ENCODE measurements at regions not wholly inside any gene's neighbourhood (a gene's known extent, or its start where the extent isn't known, plus 50 kb on each side); places are given as distances from the start of the nearest gene placed in this dataset.

DNA sequence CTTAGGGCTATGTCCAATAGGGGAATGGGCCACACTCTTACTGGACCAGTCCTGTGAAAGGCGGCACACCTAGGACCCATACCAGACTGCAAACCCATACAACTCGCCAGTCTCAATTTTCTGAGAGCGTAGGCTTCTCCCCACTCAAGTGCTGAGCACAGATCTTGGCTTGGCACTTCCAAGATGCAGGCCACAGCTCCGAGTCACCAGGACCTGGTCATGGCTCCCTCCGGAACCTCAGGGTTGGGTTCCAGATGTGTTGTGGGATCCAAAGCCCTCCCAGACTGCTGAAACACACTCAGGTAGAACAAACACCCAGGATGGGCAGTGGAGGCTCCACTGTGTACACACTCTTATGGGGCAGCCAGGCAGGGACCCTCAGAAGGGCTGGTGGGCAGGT, 103.3 kb downstream of the TMEM144 start:
- Histone ChIP-seq H3K9ac (ENCODE audit: low read length in 3 of 3) (no peak overlapping the region), H3K27ac (ENCODE audit: low read depth in 2 of 2, low read length in 2 of 2) (no peak overlapping the region), H3K27me3 (ENCODE audit: control insufficient read depth, insufficient read depth, low read length) (no peaks in the 10 kb centered on the region), H3K4me3 (ENCODE audit: low read length in 3 of 3) (no peak overlapping the region), H3K9me3 (ENCODE audit: control insufficient read depth in 2 of 3, insufficient read depth in 1 of 3, low read length in 3 of 3) (no peaks in the 10 kb centered on the region), H3K4me1 (ENCODE audit: control insufficient read depth in 2 of 3, insufficient read depth in 2 of 3, low read depth in 1 of 3, low read length in 3 of 3) (no peaks in the 10 kb centered on the region), H3K36me3 (ENCODE audit: control insufficient read depth in 2 of 3, insufficient read depth in 3 of 3, low read length in 3 of 3) (no peaks in the 10 kb centered on the region)
- intact Hi-C loops (cut with DNase I) = no loop called here
- FAIRE-seq = no peak
- TF ChIP-seq, protein P1, sequence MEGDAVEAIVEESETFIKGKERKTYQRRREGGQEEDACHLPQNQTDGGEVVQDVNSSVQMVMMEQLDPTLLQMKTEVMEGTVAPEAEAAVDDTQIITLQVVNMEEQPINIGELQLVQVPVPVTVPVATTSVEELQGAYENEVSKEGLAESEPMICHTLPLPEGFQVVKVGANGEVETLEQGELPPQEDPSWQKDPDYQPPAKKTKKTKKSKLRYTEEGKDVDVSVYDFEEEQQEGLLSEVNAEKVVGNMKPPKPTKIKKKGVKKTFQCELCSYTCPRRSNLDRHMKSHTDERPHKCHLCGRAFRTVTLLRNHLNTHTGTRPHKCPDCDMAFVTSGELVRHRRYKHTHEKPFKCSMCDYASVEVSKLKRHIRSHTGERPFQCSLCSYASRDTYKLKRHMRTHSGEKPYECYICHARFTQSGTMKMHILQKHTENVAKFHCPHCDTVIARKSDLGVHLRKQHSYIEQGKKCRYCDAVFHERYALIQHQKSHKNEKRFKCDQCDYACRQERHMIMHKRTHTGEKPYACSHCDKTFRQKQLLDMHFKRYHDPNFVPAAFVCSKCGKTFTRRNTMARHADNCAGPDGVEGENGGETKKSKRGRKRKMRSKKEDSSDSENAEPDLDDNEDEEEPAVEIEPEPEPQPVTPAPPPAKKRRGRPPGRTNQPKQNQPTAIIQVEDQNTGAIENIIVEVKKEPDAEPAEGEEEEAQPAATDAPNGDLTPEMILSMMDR (IDR thresholded peaks at IDR 0.05; ENCODE audit: borderline replicate concordance, extremely low read depth, insufficient read depth) = no peak
- no peak for DNase-seq

DNA sequence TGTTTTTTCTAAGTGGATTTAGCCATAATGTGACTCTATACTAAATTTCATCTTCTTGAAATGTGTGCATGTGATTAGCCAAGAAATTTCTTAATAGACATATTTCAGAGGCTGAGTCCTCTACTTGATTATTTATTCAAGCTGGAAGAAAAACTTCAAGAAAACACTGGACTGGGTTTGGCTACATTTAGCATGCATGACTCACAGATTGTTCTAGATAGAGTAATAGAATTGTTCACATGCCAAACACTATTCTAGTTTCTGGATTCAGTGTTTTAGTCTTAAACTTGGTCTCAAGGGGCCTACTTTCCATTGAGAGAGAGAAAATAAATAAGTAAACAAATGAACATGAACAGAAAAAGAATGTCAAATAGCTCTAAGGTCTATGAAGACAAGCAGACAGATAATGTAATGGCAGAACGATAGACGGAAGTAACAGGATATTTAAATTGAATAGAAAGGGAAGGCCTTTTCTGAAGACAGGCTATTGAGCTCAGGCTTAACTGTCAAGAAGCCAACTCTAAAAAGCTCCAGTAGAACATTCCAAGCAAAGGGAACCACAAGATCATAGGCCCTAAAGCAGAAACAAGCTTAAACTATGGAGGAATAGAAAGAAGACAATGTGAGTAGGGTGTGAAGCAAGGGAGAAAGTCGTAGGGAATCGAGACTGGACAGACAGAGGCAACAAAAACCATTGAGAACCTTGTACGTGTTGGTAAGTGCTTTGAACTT, 104.6 kb downstream of the TMEM144 start:
- FAIRE-seq = peak; percentile 59
- Histone ChIP-seq H3K36me3 (ENCODE audit: control insufficient read depth in 2 of 3, insufficient read depth in 3 of 3, low read length in 3 of 3) (no peaks in the 10 kb centered on the region), H3K27me3 (ENCODE audit: control insufficient read depth, insufficient read depth, low read length) (no peaks in the 10 kb centered on the region), H3K4me3 (ENCODE audit: low read length in 3 of 3) (no peak overlapping the region), H3K27ac (ENCODE audit: low read depth in 2 of 2, low read length in 2 of 2) (no peak overlapping the region), H3K9ac (ENCODE audit: low read length in 3 of 3) (no peak overlapping the region), H3K9me3 (ENCODE audit: control insufficient read depth in 2 of 3, insufficient read depth in 1 of 3, low read length in 3 of 3) (no peaks in the 10 kb centered on the region), H3K4me1 (ENCODE audit: control insufficient read depth in 2 of 3, insufficient read depth in 2 of 3, low read depth in 1 of 3, low read length in 3 of 3) (no peaks in the 10 kb centered on the region)
- intact Hi-C loops (cut with DNase I) = no loop called here
- no peak for DNase-seq
- TF ChIP-seq, protein P1 (IDR thresholded peaks at IDR 0.05; ENCODE audit: borderline replicate concordance, extremely low read depth, insufficient read depth) = no peak

DNA sequence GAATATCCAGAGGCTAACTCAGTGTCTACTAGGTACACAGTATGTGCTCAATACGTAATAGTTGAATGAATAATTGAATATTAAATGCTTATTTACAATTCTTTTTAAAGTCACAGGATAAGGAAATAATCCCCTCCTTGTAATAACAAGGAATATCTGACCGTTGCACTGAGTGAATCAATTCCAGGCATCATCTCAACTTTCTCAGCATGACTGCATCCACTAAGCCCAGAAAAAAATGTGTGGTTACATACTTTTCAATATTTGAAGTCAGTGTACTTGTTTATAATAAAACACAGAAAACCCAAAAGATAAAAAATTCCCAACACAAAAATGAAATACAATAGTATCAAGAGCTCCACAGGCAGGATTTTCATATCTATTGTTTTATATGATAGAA, 105.4 kb downstream of the TMEM144 start:
- no peaks in the 10 kb centered on the region for H3K36me3 ChIP-seq (ENCODE audit: control insufficient read depth in 2 of 3, insufficient read depth in 3 of 3, low read length in 3 of 3)
- no peaks in the 10 kb centered on the region for H3K27me3 ChIP-seq (ENCODE audit: control insufficient read depth, insufficient read depth, low read length)
- no peaks in the 10 kb centered on the region for H3K9me3 ChIP-seq (ENCODE audit: control insufficient read depth in 2 of 3, insufficient read depth in 1 of 3, low read length in 3 of 3)
- TF ChIP-seq, protein P1 (IDR thresholded peaks at IDR 0.05; ENCODE audit: borderline replicate concordance, extremely low read depth, insufficient read depth) = no peak
- H3K4me1 ChIP-seq (ENCODE audit: control insufficient read depth in 2 of 3, insufficient read depth in 2 of 3, low read depth in 1 of 3, low read length in 3 of 3) = no peaks in the 10 kb centered on the region
- no peak overlapping the region for H3K4me3 ChIP-seq (ENCODE audit: low read length in 3 of 3)
- DNase-seq = no peak
- H3K9ac ChIP-seq (ENCODE audit: low read length in 3 of 3) = no peak overlapping the region
- no peak for FAIRE-seq
- intact Hi-C loops (cut with DNase I) = no loop called here
- H3K27ac ChIP-seq (ENCODE audit: low read depth in 2 of 2, low read length in 2 of 2) = no peak overlapping the region

DNA sequence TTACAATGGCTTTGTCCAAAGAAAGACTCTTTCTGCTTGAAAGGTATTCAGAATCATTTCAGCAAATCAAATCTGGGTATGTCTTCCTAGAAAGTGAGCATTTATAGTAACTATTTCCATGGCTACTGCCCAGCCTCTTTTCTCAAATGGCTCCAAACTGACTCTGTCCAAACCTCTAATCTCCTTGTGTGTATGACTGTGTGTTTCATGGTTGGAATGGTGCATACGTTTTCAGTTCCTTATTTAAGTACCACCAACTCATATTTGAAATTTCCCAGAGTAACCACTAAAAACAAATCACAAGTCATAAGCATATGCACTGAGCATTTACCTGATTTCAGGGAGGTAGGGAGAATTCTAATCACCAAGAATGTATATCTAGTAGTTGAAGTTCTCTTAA, 106.0 kb downstream of the TMEM144 start:
- no peak for FAIRE-seq
- Histone ChIP-seq H3K36me3 (ENCODE audit: control insufficient read depth in 2 of 3, insufficient read depth in 3 of 3, low read length in 3 of 3) (no peaks in the 10 kb centered on the region), H3K27ac (ENCODE audit: low read depth in 2 of 2, low read length in 2 of 2) (no peak overlapping the region), H3K9me3 (ENCODE audit: control insufficient read depth in 2 of 3, insufficient read depth in 1 of 3, low read length in 3 of 3) (no peaks in the 10 kb centered on the region), H3K4me1 (ENCODE audit: control insufficient read depth in 2 of 3, insufficient read depth in 2 of 3, low read depth in 1 of 3, low read length in 3 of 3) (no peaks in the 10 kb centered on the region), H3K4me3 (ENCODE audit: low read length in 3 of 3) (no peak overlapping the region), H3K9ac (ENCODE audit: low read length in 3 of 3) (no peak overlapping the region), H3K27me3 (ENCODE audit: control insufficient read depth, insufficient read depth, low read length) (no peaks in the 10 kb centered on the region)
- TF ChIP-seq, protein P1 (IDR thresholded peaks at IDR 0.05; ENCODE audit: borderline replicate concordance, extremely low read depth, insufficient read depth) = no peak
- intact Hi-C loops (cut with DNase I) = no loop called here
- no peak for DNase-seq

Measured in kidney (tissue), 13 donors.